GM12873 (cell line): ENCODE measurements at regions not wholly inside any gene's neighbourhood (a gene's known extent, or its start where the extent isn't known, plus 50 kb on each side); places are given as distances from the start of the nearest gene placed in this dataset.

Experiments
- CTCF ChIP-seq: IDR thresholded peaks from 2 replicates; pipeline ENCODE4 v1.5.1; 2012; ENCODE audit warnings: low read depth, mild to moderate bottlenecking, moderate library complexity, low read length, control low read depth; ENCODE audit not compliant: insufficient read depth; ENCODE audit errors: missing control alignments

DNA sequence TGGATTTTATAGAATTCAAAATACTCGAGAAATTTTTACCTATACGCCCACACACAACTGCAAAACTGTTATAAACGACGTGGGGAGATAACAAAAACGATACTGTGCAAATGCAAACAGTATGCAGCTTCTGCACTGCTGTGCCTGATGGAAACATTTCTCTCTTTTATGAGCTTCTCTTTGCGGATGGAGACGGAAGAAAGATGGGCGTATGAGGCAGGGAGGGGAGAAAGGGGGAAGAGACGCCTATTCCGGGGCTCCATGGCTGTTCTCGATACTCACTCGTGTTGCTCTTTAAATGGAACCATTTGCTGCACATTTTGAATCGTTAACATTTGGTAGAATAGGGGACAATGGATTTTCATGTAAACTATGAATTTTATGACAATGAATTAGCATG lies 69.1 kb upstream of the EXOC2 start:
- no peak for TF ChIP-seq CTCF

DNA sequence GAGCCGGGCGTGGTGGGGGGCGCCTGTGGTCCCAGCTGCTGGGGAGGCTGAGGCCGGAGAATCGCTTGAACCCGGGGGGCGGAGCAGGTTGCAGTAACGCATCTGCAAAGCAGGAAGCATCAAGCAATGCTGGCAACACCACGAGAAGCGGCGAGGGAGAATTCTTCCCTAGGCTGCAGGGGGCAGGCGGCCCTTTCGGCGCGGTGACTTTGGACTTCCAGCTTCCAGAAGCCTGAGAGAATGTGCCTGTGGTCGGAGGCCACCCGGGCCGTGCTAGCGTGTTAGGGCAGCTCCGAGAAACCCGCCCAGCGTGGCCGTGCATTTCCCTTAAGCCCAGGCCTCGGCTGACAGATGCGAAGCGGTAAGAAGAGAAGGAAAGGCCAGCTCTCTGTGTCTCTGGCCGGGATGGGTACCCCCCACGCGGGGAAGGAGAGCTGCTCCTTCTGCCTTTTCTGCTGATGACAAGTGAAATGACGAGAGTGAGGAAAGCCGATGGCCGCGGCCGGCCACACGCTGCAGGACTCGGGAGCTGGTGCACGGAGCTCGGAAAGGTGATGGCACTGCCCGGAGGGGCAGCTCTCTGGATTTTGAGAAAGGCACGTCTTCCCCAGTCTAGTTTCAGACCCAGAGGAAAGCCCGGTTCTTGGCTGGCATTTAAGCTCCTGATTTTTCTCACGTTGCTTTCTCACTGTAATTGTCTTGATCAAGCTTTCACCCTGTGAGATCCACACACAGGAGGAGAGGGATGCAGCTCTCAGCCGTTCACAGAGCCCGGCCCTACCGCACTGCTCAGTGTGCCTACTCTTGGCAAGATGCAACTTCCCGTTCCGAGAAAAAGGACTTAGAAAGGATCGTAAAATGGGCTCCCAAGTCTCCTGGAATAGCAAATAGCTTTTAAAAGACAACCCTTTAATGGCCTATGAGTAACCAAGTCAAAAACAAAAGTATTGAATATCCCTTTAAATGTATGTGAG lies 68.3 kb upstream of the EXOC2 start:
- no peak for TF ChIP-seq CTCF

DNA sequence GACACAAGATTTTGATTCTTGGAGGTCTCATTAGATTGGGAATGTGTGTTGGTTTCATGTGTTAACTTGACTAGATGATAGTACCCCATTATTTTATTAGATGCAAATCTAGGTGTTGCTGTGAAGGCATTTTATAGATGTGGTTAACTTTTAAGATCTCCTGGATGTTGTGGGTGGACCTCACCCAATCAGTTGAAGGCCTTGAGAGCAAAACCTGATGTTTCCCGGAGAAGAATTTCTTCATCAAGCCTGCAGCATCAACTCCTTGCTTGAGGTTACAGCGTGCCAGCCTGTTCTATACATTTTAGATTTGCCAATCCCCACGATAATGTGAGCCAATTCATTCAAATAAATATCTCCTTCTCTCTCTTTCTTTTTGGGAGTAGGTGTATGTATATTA lies 66.8 kb upstream of the EXOC2 start:
- no peak for TF ChIP-seq CTCF

GRCh38 chr6:756224-756623 lies 63.3 kb upstream of the EXOC2 start:
- no peak for TF ChIP-seq CTCF

GRCh38 chr6:754202-754601 lies 61.3 kb upstream of the EXOC2 start:
- TF ChIP-seq CTCF = no peak

- TF ChIP-seq CTCF = no peak
These were observed 60.5 kb upstream of the EXOC2 start for GRCh38 chr6:753486-753885.

DNA sequence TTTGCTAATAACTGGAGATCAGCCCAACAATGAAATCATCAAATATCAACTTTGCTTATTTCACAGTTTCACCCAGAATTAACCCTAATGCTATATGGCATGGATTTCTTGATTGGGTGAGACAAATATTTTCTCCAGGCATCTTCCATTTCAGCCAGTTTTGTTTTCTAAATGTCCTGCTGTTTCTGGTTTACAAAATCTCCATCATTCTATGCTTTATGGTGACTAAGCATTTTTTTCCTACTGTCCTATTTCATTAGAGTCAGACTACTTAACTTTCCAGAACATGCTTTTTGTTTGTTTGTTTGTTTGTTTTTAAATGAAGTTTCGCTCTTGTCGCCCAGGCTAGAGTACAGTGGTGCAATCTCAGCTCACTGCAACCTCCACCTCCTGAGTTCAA lies 59.5 kb upstream of the EXOC2 start:
- no peak for TF ChIP-seq CTCF
